ENCODE measurements at regions not wholly inside any gene's neighbourhood (a gene's known extent, or its start where the extent isn't known, plus 50 kb on each side); places are given as distances from the start of the nearest gene placed in this dataset.

- TF ChIP-seq CTCF (conservative IDR thresholded peaks at IDR 0.05 in 1 of 2, IDR thresholded peaks at IDR 0.05 in 1 of 2; ENCODE audit: extremely low read depth in 1 of 2, insufficient read depth in 1 of 2, low read depth in 1 of 2, low read length in 2 of 2) (no peak), EZH2 (IDR thresholded peaks at IDR 0.05; ENCODE audit: borderline replicate concordance, low read length) (no peak)
Observed at GRCh38 chr5:25033658-25034057, 388.9 kb upstream of the CDH10 start.

Measured in mammary epithelial cell (primary cell).